Heart right ventricle (tissue), 16 donors: ENCODE measurements at regions not wholly inside any gene's neighbourhood (a gene's known extent, or its start where the extent isn't known, plus 50 kb on each side); places are given as distances from the start of the nearest gene placed in this dataset.

ENCODE experiments used
- ATAC-seq, 8 donors: fragments of 200-7000 bp; cut with Tn5 transposase; one replicate each; pipeline ENCODE4 v1.9.1; 2020; ENCODE audit warnings: mild to moderate bottlenecking in 8 of 8, moderate library complexity in 8 of 8, moderate number of reproducible peaks in 1 of 8
- DNase-seq, 2 donors: peaks; one replicate each; pipeline ENCODE4 v3.0.0-alpha.2; 2020
- H3K27ac ChIP-seq, 10 donors: fragments of 200-600 bp; sonication (generic) in 2 of 10; one replicate each; pipeline versions ENCODE4 v1.5.0 to v1.8.0; 2020 to 2022; ENCODE audit warnings: mild to moderate bottlenecking in 3 of 10
- H3K27me3 ChIP-seq, 7 donors: fragments of 200-600 bp; one replicate each; pipeline ENCODE4 v1.8.0; 2021 to 2022; ENCODE audit warnings: mild to moderate bottlenecking in 2 of 7
- H3K36me3 ChIP-seq, 9 donors: fragments of 200-600 bp; sonication (generic) in 1 of 9; one replicate each; pipeline versions ENCODE4 v1.5.0 to v1.8.0; 2020 to 2022; ENCODE audit warnings: mild to moderate bottlenecking in 2 of 9
- H3K4me1 ChIP-seq, 9 donors: fragments of 200-600 bp; sonication (generic) in 1 of 9; one replicate each; pipeline versions ENCODE4 v1.5.0 to v1.8.0; 2020 to 2022; ENCODE audit warnings: mild to moderate bottlenecking in 4 of 9
- H3K4me3 ChIP-seq, 10 donors: fragments of 200-600 bp; sonication (generic) in 2 of 10; one replicate each; pipeline versions ENCODE4 v1.5.0 to v1.8.0; 2020 to 2022; ENCODE audit warnings: mild to moderate bottlenecking in 7 of 10, moderate library complexity in 2 of 10
- H3K9me3 ChIP-seq, 11 donors: fragments of 200-600 bp in 10 of 11; sonication (generic) in 2 of 11; one replicate each; pipeline versions ENCODE4 v1.5.0 to v1.8.0; 2013 to 2022; ENCODE audit warnings: mild to moderate bottlenecking in 2 of 11, control low read depth in 1 of 11, moderate library complexity in 1 of 11
- WGBS, 2 donors: extraction: QIAGEN DNeasy Blood & Tissue Kit; methylation state at CpG; one replicate each; pipeline ENCODE4 v1.1.7; 2013; ENCODE audit warnings: inconsistent platforms in 1 of 2; 5-methylcytosine and 5-hydroxymethylcytosine counted together
- intact Hi-C, 10 donors: fragments of 100-400 bp; cut with DNase I; formaldehyde crosslinking; loops; one replicate each; pipeline versions ENCODE4 v1.11.1 to v1.14.2; 2022
- TF ChIP-seq, protein P1 (sequence below), 9 donors: fragments of 200-600 bp; sonication (generic) in 2 of 9; IDR thresholded peaks; one replicate each; pipeline versions ENCODE4 v1.5.0 to v1.8.0; 2021 to 2022; ENCODE audit warnings: antibody characterized with exemption in 9 of 9, mild to moderate bottlenecking in 5 of 9, moderate library complexity in 1 of 9
- donor health status: Arrhythmogenic right ventricular cardiomyopathy.
- donor health status: ischemic (EF 13 %, LVEDD 7.1; RV severe dilation, severe dysfunction).
- donor health status: healthy with polysubstance abuse.
- donor health status: DM: no; HTN: yes; CAD: no.
- donor health status: DM: no; HTN: no; CAD: no.
- donor health status: ischemic (EF 25% LVEDD 6.9; RV normal size, moderate dysfunction).
- donor health status: ischemic (EF 25% LVEDD 5.7; RV mildly dilated, moderate dysfunction).
- donor health status: healthy.
- donor health status: DM: yes; HTN: yes; CAD: no.
- donor health status: Ischemic cardiomyopathy.
- donor health status: ischemic (EF 35%, LVEDD 5.7; RV mildly dilated, moderate dysfunction).
- donor health status: nonischemic (EF 11% LVEDD 7.7; RV severe dilation, severe dysfunction).
- donor health status: DM: yes; HTN: yes; CAD: no.
- donor health status: PGD.
- donor health status: ischemic (EF 29% LVEDD 5.4; RV normal size, mild dysfunction).
- donor health status: nonischemic (EF 23%, LVEDD 6.1; RV moderate dilation, normal function).

DNA sequence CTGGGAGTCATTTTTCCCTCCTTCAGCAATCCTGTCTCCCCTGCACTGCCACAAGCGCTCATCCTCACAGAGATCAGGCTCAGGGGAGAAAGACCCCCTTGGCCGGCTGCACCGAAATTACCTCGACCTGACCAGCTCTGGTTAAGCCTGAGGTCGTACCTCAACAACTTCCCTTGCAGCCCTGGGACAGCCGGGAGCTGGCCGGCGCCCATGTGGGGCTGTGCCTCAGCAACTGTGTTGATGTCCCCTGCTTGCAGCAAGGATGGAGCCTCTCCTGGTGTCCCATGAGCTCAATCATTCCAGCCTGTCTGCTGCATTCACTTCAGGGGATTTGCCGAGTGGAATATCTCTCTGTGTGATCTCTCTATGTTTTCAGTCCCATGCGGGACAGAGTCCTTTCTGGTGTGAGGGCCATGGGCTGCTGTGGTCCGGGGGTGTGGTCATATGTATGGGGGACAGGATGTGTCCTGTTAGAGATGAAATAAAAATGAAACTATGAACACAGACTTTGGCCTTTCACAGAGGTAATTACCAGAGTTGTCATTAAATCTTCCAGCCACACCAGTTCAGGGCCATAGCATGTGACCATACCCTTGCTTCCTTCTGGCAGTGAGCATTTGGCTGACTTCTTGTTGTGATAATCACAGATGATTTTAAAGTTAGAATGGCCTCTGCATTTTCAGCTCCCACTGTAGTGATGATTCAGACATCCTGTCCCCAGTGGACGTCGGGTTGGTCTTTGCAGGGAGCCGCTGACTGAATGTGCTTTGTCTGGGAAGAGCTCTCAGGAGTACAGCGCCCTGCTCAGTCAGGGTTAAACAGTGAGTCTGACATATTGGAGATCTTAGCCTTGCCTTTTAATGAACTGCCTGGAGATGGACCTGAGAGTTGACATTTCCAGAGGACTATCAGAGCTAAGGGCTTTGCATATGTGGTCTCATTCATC lies 405.9 kb downstream of the AACS start:
- H3K4me1 ChIP-seq = no peaks in the 10 kb centered on the region
- 53 to 60% methylated on average over 15 of the region's 15 CpGs for WGBS, 2 donors
- peaks cover 0 to 7% (median 0%) of the 10 kb centered on the region in 7 donors for H3K27me3 ChIP-seq
- no peak overlapping the region for H3K4me3 ChIP-seq
- no peaks in the 10 kb centered on the region for H3K36me3 ChIP-seq
- H3K27ac ChIP-seq = no peak overlapping the region
- no peak for ATAC-seq
- intact Hi-C loops = no loop called here
- no peaks in the 10 kb centered on the region for H3K9me3 ChIP-seq
- no peak for DNase-seq
- TF ChIP-seq, protein P1, sequence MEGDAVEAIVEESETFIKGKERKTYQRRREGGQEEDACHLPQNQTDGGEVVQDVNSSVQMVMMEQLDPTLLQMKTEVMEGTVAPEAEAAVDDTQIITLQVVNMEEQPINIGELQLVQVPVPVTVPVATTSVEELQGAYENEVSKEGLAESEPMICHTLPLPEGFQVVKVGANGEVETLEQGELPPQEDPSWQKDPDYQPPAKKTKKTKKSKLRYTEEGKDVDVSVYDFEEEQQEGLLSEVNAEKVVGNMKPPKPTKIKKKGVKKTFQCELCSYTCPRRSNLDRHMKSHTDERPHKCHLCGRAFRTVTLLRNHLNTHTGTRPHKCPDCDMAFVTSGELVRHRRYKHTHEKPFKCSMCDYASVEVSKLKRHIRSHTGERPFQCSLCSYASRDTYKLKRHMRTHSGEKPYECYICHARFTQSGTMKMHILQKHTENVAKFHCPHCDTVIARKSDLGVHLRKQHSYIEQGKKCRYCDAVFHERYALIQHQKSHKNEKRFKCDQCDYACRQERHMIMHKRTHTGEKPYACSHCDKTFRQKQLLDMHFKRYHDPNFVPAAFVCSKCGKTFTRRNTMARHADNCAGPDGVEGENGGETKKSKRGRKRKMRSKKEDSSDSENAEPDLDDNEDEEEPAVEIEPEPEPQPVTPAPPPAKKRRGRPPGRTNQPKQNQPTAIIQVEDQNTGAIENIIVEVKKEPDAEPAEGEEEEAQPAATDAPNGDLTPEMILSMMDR (IDR thresholded peaks at IDR 0.05) = no peak

DNA sequence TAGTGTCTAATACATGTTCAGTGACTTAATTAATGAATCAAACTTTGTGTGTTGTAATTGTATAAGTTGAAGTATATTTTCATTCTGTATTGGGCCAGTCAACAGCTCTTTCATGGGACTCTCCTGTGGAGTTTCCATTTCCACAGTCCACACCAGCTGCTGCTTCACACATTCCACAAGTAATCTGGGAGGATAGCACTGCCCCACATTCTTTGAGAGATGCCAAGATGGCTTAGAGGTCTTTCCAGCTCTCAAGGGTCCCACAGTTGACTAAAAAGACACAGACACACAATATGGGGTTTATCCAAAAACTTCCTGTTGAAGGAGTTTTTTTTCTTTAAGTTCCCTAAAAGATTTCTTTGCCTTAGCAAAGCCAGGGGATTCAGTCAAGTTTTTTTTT lies 408.3 kb downstream of the AACS start:
- H3K36me3 ChIP-seq = no peaks in the 10 kb centered on the region
- TF ChIP-seq, protein P1 (IDR thresholded peaks at IDR 0.05) = no peak
- DNase-seq = no peak
- intact Hi-C loops = no loop called here
- H3K27ac ChIP-seq = no peak overlapping the region
- H3K9me3 ChIP-seq = no peaks in the 10 kb centered on the region
- no peak overlapping the region for H3K4me3 ChIP-seq
- H3K27me3 ChIP-seq = peaks cover 0 to 9% (median 3%) of the 10 kb centered on the region in 7 donors
- no peaks in the 10 kb centered on the region for H3K4me1 ChIP-seq
- ATAC-seq = no peak

DNA sequence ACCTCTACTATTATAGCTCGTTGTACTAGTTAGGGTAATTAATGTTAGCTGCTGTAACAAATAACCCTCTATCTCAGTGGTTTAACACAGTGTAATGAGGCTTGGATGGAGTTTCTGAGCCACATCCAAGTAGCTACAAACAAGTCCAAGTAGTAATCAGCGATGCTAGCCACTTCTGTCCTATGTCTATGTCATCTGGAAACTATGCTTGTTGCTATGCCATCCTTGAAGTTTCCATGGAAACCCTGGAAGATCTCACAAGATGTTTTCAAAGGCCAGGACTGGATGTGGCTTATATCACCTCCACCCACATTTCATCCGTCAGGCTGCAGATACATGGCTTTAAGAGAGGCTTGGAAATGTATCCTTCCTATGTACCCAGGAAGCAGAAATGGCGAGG lies 422.1 kb downstream of the AACS start:
- DNase-seq (no peak), ATAC-seq (no peak)
- Histone ChIP-seq H3K36me3 (no peaks in the 10 kb centered on the region), H3K4me3 (no peak overlapping the region), H3K27me3 (no peaks in the 10 kb centered on the region), H3K4me1 (no peaks in the 10 kb centered on the region), H3K27ac (no peak overlapping the region), H3K9me3 (peaks cover 0 to 18% (median 0%) of the 10 kb centered on the region in 11 donors)
- WGBS, 2 donors = 60 to 69% methylated on average over 4 of the region's 4 CpGs
- intact Hi-C loops = no loop called here
- TF ChIP-seq, protein P1 (IDR thresholded peaks at IDR 0.05) = no peak

DNA sequence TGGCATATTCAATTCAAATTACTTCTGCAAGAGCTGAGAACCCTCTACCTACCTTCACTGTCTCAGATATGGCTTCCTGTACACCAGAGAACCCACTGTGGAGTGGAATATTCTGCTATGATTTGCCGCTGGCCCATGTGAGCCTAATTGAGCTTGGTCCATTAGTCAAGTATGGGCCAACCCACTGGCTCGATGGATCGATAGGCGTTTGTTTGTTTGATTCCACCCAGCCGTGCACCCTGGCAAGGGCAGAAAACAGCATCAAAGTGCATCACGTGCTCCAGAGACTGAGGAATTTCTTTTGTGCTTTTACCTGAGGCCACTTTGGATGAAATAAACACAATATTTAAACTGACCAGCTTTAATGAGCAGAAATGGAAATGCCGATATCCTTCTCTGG lies 426.3 kb downstream of the AACS start:
- WGBS, 2 donors = 87 to 88% methylated on average over 7 of the region's 7 CpGs
- no peaks in the 10 kb centered on the region for H3K36me3 ChIP-seq
- DNase-seq (no peak), ATAC-seq (no peak)
- H3K27ac ChIP-seq = no peak overlapping the region
- peaks cover 0 to 15% (median 0%) of the 10 kb centered on the region in 11 donors for H3K9me3 ChIP-seq
- TF ChIP-seq, protein P1 (IDR thresholded peaks at IDR 0.05) = no peak
- no peaks in the 10 kb centered on the region for H3K4me1 ChIP-seq
- H3K4me3 ChIP-seq = no peak overlapping the region
- intact Hi-C loops = no loop called here
- no peaks in the 10 kb centered on the region for H3K27me3 ChIP-seq
